ENCODE measurements at regions not wholly inside any gene's neighbourhood (a gene's known extent, or its start where the extent isn't known, plus 50 kb on each side); places are given as distances from the start of the nearest gene placed in this dataset.
A peak's percentile ranks its signal among the peaks of the same experiment; 100 is the strongest.

DNA sequence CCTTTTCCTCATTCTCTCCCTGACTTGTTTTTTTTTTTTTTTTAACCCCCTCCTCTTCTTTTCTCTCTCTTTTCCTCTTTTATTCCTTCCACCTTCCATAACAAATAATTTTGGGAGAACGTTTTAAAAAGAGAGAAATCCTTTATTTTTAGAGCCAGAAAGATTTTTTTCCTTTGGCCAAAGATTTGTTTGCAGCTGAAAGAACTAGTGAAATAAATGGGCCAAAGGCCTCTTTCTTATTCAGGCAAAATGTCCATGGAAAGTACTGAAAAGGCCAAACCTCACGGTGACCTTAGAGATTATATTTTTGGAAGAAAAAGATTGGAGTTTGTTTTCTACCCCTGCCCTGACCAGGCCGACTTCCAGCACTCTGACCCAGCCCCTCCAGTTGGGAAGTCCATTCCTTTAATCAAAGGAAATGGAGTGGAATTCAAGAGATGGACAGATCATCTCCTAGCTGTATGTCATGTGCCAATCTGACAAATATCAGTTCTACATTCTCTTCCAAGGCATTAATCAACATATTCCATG lies 214.3 kb upstream of the ADAMTS9 start:
- intact Hi-C loops (cut with DNase I) = no loop called here
- Histone ChIP-seq H3K4me3 (no peak overlapping the region), H3K27ac (replicated peaks in 1 of 4) (peak overlapping the region; percentile 11 to 60 (median 40)), H3K36me3 (no peaks in the 10 kb centered on the region), H3K4me1 (peaks cover 35 to 41% (median 39%) of the 10 kb centered on the region in 4 donors), H3K27me3 (no peaks in the 10 kb centered on the region), H3K9me3 (no peaks in the 10 kb centered on the region)
- no peak for DNase-seq (ENCODE audit: extremely low spot score)
- WGBS = 53% methylated on average over 3 of the region's 3 CpGs
- TF ChIP-seq EP300 (IDR thresholded peaks at IDR 0.05) (no peak), POLR2A (IDR thresholded peaks at IDR 0.05; ENCODE audit: low read depth) (no peak), POLR2AphosphoS5 (IDR thresholded peaks at IDR 0.05) (no peak)
- TF ChIP-seq, protein P1, sequence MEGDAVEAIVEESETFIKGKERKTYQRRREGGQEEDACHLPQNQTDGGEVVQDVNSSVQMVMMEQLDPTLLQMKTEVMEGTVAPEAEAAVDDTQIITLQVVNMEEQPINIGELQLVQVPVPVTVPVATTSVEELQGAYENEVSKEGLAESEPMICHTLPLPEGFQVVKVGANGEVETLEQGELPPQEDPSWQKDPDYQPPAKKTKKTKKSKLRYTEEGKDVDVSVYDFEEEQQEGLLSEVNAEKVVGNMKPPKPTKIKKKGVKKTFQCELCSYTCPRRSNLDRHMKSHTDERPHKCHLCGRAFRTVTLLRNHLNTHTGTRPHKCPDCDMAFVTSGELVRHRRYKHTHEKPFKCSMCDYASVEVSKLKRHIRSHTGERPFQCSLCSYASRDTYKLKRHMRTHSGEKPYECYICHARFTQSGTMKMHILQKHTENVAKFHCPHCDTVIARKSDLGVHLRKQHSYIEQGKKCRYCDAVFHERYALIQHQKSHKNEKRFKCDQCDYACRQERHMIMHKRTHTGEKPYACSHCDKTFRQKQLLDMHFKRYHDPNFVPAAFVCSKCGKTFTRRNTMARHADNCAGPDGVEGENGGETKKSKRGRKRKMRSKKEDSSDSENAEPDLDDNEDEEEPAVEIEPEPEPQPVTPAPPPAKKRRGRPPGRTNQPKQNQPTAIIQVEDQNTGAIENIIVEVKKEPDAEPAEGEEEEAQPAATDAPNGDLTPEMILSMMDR (IDR thresholded peaks at IDR 0.05) = no peak

DNA sequence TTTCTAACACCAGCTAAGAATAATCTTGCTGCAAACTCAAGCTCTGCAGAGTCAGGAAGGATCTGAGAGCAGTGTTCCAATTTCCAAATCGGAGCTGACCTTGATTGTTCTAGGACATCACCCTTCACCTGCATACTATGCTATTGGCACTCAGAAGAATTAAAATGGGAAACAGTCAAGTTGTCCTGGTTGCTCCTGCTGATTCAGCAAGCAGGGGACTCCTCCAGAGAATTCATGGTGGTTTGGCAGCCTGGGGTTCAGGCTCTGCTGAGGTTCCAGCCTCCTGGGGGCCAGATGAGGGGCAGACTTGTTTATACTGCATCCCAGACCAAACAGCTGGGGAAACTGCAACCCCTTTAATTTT lies 213.7 kb upstream of the ADAMTS9 start:
- intact Hi-C loops (cut with DNase I) = no loop called here
- TF ChIP-seq EP300 (IDR thresholded peaks at IDR 0.05) (no peak), POLR2AphosphoS5 (IDR thresholded peaks at IDR 0.05) (peak in 1 of 2 donors; percentile 47)
- no peaks in the 10 kb centered on the region for H3K27me3 ChIP-seq
- H3K9me3 ChIP-seq = no peaks in the 10 kb centered on the region
- H3K36me3 ChIP-seq = no peaks in the 10 kb centered on the region
- 50% methylated on average over 1 of the region's 1 CpG for WGBS
- H3K4me1 ChIP-seq = peaks cover 39 to 46% (median 40%) of the 10 kb centered on the region in 4 donors
- H3K4me3 ChIP-seq = no peak overlapping the region
- peak overlapping the region; percentile 11 to 60 (median 40) for H3K27ac ChIP-seq (replicated peaks in 1 of 4)
- DNase-seq (ENCODE audit: extremely low spot score) = peak; percentile 62

DNA sequence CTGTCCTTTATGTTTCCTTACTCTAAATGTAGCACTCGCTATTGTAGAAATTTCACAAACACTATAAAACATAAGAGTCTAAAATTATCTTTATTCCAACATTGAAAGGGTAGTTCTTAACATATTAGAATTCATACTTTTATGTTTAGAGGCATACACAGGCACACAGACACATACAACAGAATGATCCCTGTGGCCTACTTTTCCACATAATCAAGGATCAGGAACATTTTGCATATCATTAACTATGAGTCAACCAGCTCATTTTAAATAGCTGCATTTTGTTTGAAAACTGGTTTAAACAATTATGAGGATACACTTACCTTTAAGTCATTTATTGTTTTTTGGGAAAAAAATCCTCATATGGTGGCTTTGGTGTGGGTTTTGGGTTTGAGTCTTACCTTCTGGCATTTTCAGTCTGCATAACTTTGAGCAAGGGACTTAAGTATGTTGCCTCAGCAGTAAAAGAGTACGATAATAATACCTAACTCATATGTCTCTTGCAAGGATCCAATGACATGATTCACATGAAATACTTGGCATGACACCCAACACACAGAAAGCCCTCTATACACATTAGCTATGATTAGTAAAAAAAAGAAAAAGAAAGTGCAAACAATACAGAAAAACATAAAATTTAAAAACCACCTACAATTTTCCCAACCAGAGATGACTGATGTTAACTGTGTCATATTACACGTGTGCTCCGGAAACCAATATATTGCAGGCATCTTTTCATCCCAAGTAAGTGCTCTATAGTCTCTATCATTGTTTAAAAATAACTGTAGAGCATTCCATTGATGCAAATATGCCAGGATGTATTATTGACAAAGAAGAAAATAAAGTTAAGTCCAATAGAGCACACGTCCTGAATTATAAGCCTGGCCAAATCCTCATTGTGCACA lies 213.1 kb upstream of the ADAMTS9 start:
- intact Hi-C loops (cut with DNase I) = no loop called here
- DNase-seq (ENCODE audit: extremely low spot score) = no peak
- peaks cover 39 to 52% (median 44%) of the 10 kb centered on the region in 4 donors for H3K4me1 ChIP-seq
- H3K9me3 ChIP-seq = no peaks in the 10 kb centered on the region
- no peak for TF ChIP-seq POLR2AphosphoS5 (IDR thresholded peaks at IDR 0.05)
- no peak for TF ChIP-seq POLR2A (IDR thresholded peaks at IDR 0.05; ENCODE audit: low read depth)
- TF ChIP-seq EP300 (IDR thresholded peaks at IDR 0.05) = no peak
- TF ChIP-seq, protein P1 (IDR thresholded peaks at IDR 0.05) = no peak
- H3K27me3 ChIP-seq = no peaks in the 10 kb centered on the region
- peak overlapping the region; percentile 3 to 60 (median 29) for H3K27ac ChIP-seq (replicated peaks in 1 of 4)
- 66% methylated on average over 5 of the region's 5 CpGs for WGBS
- H3K4me3 ChIP-seq = no peak overlapping the region
- no peaks in the 10 kb centered on the region for H3K36me3 ChIP-seq

DNA sequence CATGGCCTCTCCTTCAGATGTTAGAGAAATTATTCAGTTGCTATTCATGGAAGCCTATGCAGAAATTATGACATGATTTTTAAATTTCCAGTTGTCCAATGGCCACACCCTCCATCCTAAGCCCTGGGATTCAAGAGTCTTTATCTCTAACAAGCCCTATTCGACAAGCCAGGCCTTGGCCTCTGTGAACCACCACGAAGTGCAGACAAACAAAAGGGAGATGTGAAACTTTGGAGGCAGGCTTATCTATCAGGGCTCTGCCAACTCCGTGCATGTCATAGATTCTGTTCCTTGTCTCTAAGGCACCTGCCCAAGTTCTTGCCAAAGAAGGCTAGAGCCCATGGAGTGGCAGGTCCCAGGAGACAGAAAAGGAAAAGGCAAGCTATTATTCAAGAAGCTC lies 212.4 kb upstream of the ADAMTS9 start:
- 61% methylated on average over 3 of the region's 3 CpGs for WGBS
- no peaks in the 10 kb centered on the region for H3K36me3 ChIP-seq
- H3K27ac ChIP-seq (replicated peaks in 1 of 4) = peak overlapping the region in 2 of 4 donors; percentile 47 to 60
- DNase-seq (ENCODE audit: extremely low spot score) = peak; percentile 62
- peaks cover 46 to 59% (median 51%) of the 10 kb centered on the region in 4 donors for H3K4me1 ChIP-seq
- TF ChIP-seq EP300 (IDR thresholded peaks at IDR 0.05) (no peak), POLR2AphosphoS5 (IDR thresholded peaks at IDR 0.05) (no peak), POLR2A (IDR thresholded peaks at IDR 0.05; ENCODE audit: low read depth) (no peak)
- TF ChIP-seq, protein P1 (IDR thresholded peaks at IDR 0.05) = no peak
- H3K4me3 ChIP-seq = no peak overlapping the region
- no peaks in the 10 kb centered on the region for H3K9me3 ChIP-seq
- intact Hi-C loops (cut with DNase I) = no loop called here
- H3K27me3 ChIP-seq = no peaks in the 10 kb centered on the region

DNA sequence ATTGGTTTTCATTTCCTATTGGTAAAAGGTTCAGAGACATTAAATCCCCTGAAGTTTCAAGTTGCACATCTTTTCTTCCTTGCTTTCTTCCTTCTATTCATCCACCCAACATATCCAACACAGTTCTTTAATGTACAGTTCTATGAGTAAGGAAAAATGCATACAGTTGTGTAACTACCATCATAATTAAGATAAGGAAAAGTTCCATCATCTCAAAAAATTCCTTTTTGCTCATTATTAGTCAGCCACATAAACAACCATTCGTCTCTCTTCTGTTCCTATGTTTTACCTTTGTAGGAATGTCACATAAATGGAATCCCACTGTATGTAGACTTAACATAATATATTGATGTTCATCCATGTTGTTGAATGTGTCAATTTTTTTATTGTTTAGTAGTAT lies 211.1 kb upstream of the ADAMTS9 start:
- Histone ChIP-seq H3K36me3 (no peaks in the 10 kb centered on the region), H3K27me3 (no peaks in the 10 kb centered on the region), H3K27ac (replicated peaks in 1 of 4) (no peak overlapping the region), H3K9me3 (no peaks in the 10 kb centered on the region), H3K4me3 (no peak overlapping the region), H3K4me1 (peaks cover 54 to 71% (median 57%) of the 10 kb centered on the region in 4 donors)
- intact Hi-C loops (cut with DNase I) = no loop called here
- TF ChIP-seq POLR2AphosphoS5 (IDR thresholded peaks at IDR 0.05) = no peak
- TF ChIP-seq, protein P1 (IDR thresholded peaks at IDR 0.05) = no peak
- 85% methylated on average over 1 of the region's 1 CpG for WGBS
- DNase-seq (ENCODE audit: extremely low spot score) = no peak
